Mesothelial cell of epicardium (in vitro differentiated cells): ENCODE measurements at regions not wholly inside any gene's neighbourhood (a gene's known extent, or its start where the extent isn't known, plus 50 kb on each side); places are given as distances from the start of the nearest gene placed in this dataset.
A peak's percentile ranks its signal among the peaks of the same experiment; 100 is the strongest.
"Not testable (repeated sequence)": the region's sequence is repeated elsewhere in the genome, so short reads cannot be mapped to it uniquely, and the experiment has no call there.

Experiments
- DNase-seq, 2 experiments: peaks; one replicate each; pipeline ENCODE4 v3.0.0; 2021; ENCODE audit warnings: low spot score in 2 of 2; ENCODE audit not compliant: unreplicated experiment in 2 of 2
- H3K27ac Mint-ChIP-seq: 2 replicates; pipeline ENCODE4 v1.8.0; 2021; ENCODE audit warnings: mixed read lengths
- H3K27me3 Mint-ChIP-seq: 2 replicates; pipeline ENCODE4 v1.8.0; 2021; ENCODE audit warnings: low read depth, mixed read lengths
- H3K36me3 Mint-ChIP-seq: 2 replicates; pipeline ENCODE4 v1.8.0; 2021; ENCODE audit warnings: mixed read lengths
- H3K4me1 Mint-ChIP-seq: 2 replicates; pipeline ENCODE4 v1.8.0; 2021; ENCODE audit warnings: mixed read lengths
- H3K4me3 Mint-ChIP-seq: 2 replicates; pipeline ENCODE4 v1.8.0; 2021; ENCODE audit warnings: mild to moderate bottlenecking, moderate library complexity, mixed read lengths
- H3K9me3 Mint-ChIP-seq: 2 replicates; pipeline ENCODE4 v1.8.0; 2021; ENCODE audit warnings: mixed read lengths
- CTCF ChIP-seq: fragments of 200-600 bp; sonication (generic); IDR thresholded peaks from one replicate; pipeline ENCODE4 v1.5.0; 2021; ENCODE audit warnings: antibody characterized with exemption; ENCODE audit not compliant: unreplicated experiment

- Mint-ChIP-seq H3K36me3 (no peaks in the 10 kb centered on the region), H3K27me3 (no peaks in the 10 kb centered on the region), H3K9me3 (peaks cover 10% of the 10 kb centered on the region), H3K4me3 (no peak overlapping the region), H3K4me1 (no peaks in the 10 kb centered on the region), H3K27ac (no peak overlapping the region)
- no peak for DNase-seq
- TF ChIP-seq CTCF, result no peak
Observed at GRCh38 chr2:234898534-234899053, 53.2 kb upstream of the SH3BP4 start.

- H3K9me3 Mint-ChIP-seq, H3K27me3 Mint-ChIP-seq, H3K36me3 Mint-ChIP-seq: not testable (repeated sequence)
- peak in 1 of 2 experiments; percentile 36 for DNase-seq
- Mint-ChIP-seq H3K4me3 (peak overlapping the region; percentile 64), H3K27ac (peak overlapping the region; percentile 39), H3K4me1 (peaks cover 28% of the 10 kb centered on the region)
Observed at GRCh38 chr2:234888442-234888841, 63.4 kb upstream of the SH3BP4 start.

GRCh38 chr2:234887195-234887594, 64.6 kb upstream of the SH3BP4 start:
- Mint-ChIP-seq H3K27ac (no peak overlapping the region), H3K27me3 (no peaks in the 10 kb centered on the region), H3K36me3 (no peaks in the 10 kb centered on the region), H3K9me3 (no peaks in the 10 kb centered on the region), H3K4me3 (no peak overlapping the region), H3K4me1 (peaks cover 36% of the 10 kb centered on the region)
- DNase-seq, result no peak
- TF ChIP-seq CTCF, result no peak

GRCh38 chr2:234885886-234886285, 65.9 kb upstream of the SH3BP4 start:
- no peaks in the 10 kb centered on the region for H3K27me3 Mint-ChIP-seq
- no peaks in the 10 kb centered on the region for H3K36me3 Mint-ChIP-seq
- no peaks in the 10 kb centered on the region for H3K9me3 Mint-ChIP-seq
- H3K4me3 Mint-ChIP-seq, result no peak overlapping the region
- TF ChIP-seq CTCF, result no peak
- no peak for DNase-seq
- H3K27ac Mint-ChIP-seq, result peak overlapping the region; percentile 21
- peaks cover 48% of the 10 kb centered on the region for H3K4me1 Mint-ChIP-seq

GRCh38 chr2:234885118-234885517, 66.7 kb upstream of the SH3BP4 start:
- DNase-seq, result peak in 1 of 2 experiments; percentile 14
- Mint-ChIP-seq H3K9me3 (no peaks in the 10 kb centered on the region), H3K36me3 (no peaks in the 10 kb centered on the region), H3K4me1 (peaks cover 52% of the 10 kb centered on the region), H3K27me3 (no peaks in the 10 kb centered on the region), H3K27ac (peak overlapping the region; percentile 43), H3K4me3 (no peak overlapping the region)
- no peak for TF ChIP-seq CTCF

GRCh38 chr2:234884591-234884990, 67.2 kb upstream of the SH3BP4 start:
- no peak for TF ChIP-seq CTCF
- Mint-ChIP-seq H3K27ac (no peak overlapping the region), H3K4me3 (no peak overlapping the region), H3K36me3 (no peaks in the 10 kb centered on the region), H3K27me3 (no peaks in the 10 kb centered on the region), H3K9me3 (no peaks in the 10 kb centered on the region), H3K4me1 (peaks cover 52% of the 10 kb centered on the region)
- no peak for DNase-seq
